Epithelial cell of proximal tubule (primary cell): ENCODE measurements at regions not wholly inside any gene's neighbourhood (a gene's known extent, or its start where the extent isn't known, plus 50 kb on each side); places are given as distances from the start of the nearest gene placed in this dataset.

Experiments used
- DNase-seq: peaks from one replicate; pipeline ENCODE4 v3.0.0-alpha.2; 2011; ENCODE audit warnings: low read depth
- H3K4me3 ChIP-seq: 2 replicates; pipeline ENCODE4 v1.5.1; 2011; ENCODE audit warnings: low read depth, mild to moderate bottlenecking, low read length
- TF ChIP-seq, protein P1 (sequence below): conservative IDR thresholded peaks from 2 replicates; pipeline ENCODE4 v1.5.1; 2012; ENCODE audit warnings: low read depth, mild to moderate bottlenecking, low read length

GRCh38 chr2:150247481-150247880 is 240.0 kb downstream of the RND3 start:
- H3K4me3 ChIP-seq: no peak overlapping the region
- TF ChIP-seq, protein P1, sequence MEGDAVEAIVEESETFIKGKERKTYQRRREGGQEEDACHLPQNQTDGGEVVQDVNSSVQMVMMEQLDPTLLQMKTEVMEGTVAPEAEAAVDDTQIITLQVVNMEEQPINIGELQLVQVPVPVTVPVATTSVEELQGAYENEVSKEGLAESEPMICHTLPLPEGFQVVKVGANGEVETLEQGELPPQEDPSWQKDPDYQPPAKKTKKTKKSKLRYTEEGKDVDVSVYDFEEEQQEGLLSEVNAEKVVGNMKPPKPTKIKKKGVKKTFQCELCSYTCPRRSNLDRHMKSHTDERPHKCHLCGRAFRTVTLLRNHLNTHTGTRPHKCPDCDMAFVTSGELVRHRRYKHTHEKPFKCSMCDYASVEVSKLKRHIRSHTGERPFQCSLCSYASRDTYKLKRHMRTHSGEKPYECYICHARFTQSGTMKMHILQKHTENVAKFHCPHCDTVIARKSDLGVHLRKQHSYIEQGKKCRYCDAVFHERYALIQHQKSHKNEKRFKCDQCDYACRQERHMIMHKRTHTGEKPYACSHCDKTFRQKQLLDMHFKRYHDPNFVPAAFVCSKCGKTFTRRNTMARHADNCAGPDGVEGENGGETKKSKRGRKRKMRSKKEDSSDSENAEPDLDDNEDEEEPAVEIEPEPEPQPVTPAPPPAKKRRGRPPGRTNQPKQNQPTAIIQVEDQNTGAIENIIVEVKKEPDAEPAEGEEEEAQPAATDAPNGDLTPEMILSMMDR: no peak
- DNase-seq: no peak

DNA sequence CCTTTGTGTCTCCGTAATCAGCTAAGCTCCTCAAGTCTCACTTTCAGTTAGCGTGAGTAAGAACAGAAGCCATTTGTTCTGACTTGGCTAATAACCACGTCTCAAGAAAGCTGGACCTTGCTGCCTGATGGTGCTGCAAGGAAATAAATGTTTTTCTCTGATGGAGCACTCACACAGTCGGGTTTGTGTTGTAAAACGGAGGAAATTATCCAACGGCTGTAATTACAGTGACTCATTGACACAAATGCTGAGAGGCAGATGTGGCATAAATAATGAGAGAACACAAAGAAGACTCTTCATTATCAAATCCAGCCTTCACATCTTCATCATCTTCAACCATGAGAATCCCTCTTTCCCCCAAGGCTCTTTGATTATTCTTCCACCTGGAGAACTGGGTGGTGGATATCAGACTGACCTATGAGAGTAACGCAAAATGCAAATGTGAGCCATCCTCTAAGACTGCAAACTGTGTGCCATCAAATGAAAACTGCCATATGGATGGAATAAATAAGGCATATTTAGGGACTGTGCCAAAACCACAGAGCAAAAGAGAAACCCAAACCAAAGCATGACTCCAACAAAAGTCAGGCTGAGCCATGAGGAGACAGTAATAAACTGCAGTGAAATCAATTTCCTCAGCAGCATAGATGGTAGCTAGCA is 252.6 kb downstream of the RND3 start:
- no peak for DNase-seq
- H3K4me3 ChIP-seq: no peak overlapping the region

GRCh38 chr2:150232871-150233270 is 254.6 kb downstream of the RND3 start:
- TF ChIP-seq, protein P1: no peak
- H3K4me3 ChIP-seq: no peak overlapping the region
- DNase-seq: no peak

More for the DNA sequence above, 252.6 kb downstream of the RND3 start:
- TF ChIP-seq, protein P1: no peak

- DNase-seq: no peak
These were observed 255.1 kb downstream of the RND3 start for GRCh38 chr2:150232321-150232720.

GRCh38 chr2:150230616-150231015 is 256.9 kb downstream of the RND3 start:
- no peak overlapping the region for H3K4me3 ChIP-seq
- TF ChIP-seq, protein P1: no peak
- DNase-seq: no peak

More at GRCh38 chr2:150232321-150232720, 255.1 kb downstream of the RND3 start:
- TF ChIP-seq, protein P1: no peak
- no peak overlapping the region for H3K4me3 ChIP-seq

DNA sequence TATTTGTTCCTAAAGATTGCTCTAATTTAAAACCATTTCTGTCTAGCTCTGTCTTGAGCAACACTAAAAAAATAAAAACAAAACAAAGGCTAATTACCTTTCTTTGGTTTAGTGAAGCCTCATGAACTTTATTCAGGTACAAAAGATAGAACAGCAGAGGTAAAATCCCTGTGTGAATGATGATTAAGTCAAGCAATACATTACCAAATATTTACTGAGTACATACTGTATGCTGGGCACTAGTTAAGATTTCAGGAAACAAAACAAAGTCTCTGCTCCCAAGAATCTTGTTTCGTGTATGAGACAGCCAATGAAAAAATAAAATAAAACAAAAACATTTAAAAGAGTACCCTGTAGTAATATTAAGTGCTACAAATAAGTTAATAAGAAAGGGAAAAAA is 257.5 kb downstream of the RND3 start:
- no peak overlapping the region for H3K4me3 ChIP-seq
- TF ChIP-seq, protein P1: no peak
- DNase-seq: no peak

DNA sequence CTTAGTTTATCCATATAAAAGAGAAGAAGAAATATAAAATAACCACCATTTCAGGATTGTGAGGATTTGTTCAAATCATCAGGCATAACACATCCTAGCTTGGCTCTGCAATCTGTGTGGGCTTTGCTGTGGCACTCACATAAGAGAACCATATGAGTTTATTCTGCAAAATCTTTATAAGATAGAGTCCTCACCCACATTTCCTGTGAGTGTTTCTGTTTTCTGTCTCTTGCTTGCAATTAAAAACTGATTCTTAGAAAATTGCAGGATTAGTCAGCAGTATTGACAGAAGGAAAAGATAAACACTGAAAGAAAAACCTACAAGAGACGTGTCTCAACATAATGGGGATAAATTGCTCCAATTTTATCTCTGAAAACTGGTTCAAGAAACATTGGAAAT is 258.5 kb downstream of the RND3 start:
- no peak overlapping the region for H3K4me3 ChIP-seq
- DNase-seq: no peak

More for the DNA sequence above, 258.5 kb downstream of the RND3 start:
- TF ChIP-seq, protein P1: no peak
